Endothelial cell of umbilical vein (primary cell): ENCODE measurements at regions not wholly inside any gene's neighbourhood (a gene's known extent, or its start where the extent isn't known, plus 50 kb on each side); places are given as distances from the start of the nearest gene placed in this dataset.

Experiments used
- BruUV-seq: library from RNA; stranded (reverse); fragments of 400-500 nt; replicated peaks from 2 replicates; lab custom pipeline; 2021; lab: Mats Ljungman, UMichigan
- CTCF ChIA-PET: fragments of 300-600, 350-600 bp; sonication (Branson Sonifier 250); formaldehyde crosslinking; loops from one replicate; lab custom pipeline; 2021; ENCODE audit warnings: antibody characterized with exemption, inconsistent platforms; lab: Charles Lee
- POLR2A ChIA-PET: fragments of 300-600, 350-600 bp; sonication (Branson Sonifier 250); formaldehyde crosslinking; loops from one replicate; lab custom pipeline; 2021; ENCODE audit warnings: antibody characterized with exemption, inconsistent platforms; lab: Charles Lee
- DNase-seq: peaks from one replicate; pipeline ENCODE4 v3.0.0-alpha.2; 2011; ENCODE audit warnings: low read depth, low spot score
- FAIRE-seq: peaks from 2 replicates; lab custom pipeline; 2011; peaks lifted over from hg19 to GRCh38; lab: Jason Lieb, UNC
- H2AFZ ChIP-seq: 2 replicates; pipeline ENCODE4 v1.6.0; 2012; ENCODE audit warnings: low read depth, low read length, control low read depth, inconsistent platforms
- H3K27ac ChIP-seq: 2 replicates; pipeline ENCODE4 v1.5.1; 2011; ENCODE audit warnings: low read depth, mild to moderate bottlenecking, control low read depth, low read length, moderate library complexity; ENCODE audit not compliant: insufficient read depth
- H3K27me3 ChIP-seq, 2 experiments: 2 replicates each; pipeline versions ENCODE4 v1.6.0 to v1.6.1; 2011; ENCODE audit warnings: low read length in 2 of 2, mixed read lengths in 1 of 2; ENCODE audit not compliant: control insufficient read depth in 2 of 2, insufficient read depth in 2 of 2
- H3K36me3 ChIP-seq, 2 experiments: 2 replicates in 1 of 2; 3 replicates in 1 of 2; pipeline ENCODE4 v1.5.1; 2011; ENCODE audit warnings: low read length in 2 of 2, mild to moderate bottlenecking in 1 of 2, moderate library complexity in 1 of 2; ENCODE audit not compliant: control insufficient read depth in 2 of 2, insufficient read depth in 2 of 2; ENCODE audit errors: extremely low read depth in 1 of 2
- H3K4me1 ChIP-seq: 3 replicates; pipeline ENCODE4 v1.5.1; 2011; ENCODE audit warnings: mild to moderate bottlenecking, low read length; ENCODE audit not compliant: control insufficient read depth, insufficient read depth; ENCODE audit errors: extremely low read depth
- H3K4me2 ChIP-seq: 2 replicates; pipeline ENCODE4 v1.6.1; 2011; ENCODE audit warnings: low read length, control low read depth, mixed read lengths; ENCODE audit not compliant: insufficient read depth
- H3K4me3 ChIP-seq, 3 experiments: fragments of 200-600 bp in 1 of 3; sonication (generic), shearing (Covaris generic) in 1 of 3; replicated peaks in 1 of 3; 2 replicates each; pipeline ENCODE4 v1.5.1; 2011 to 2016; ENCODE audit warnings: control low read depth in 3 of 3, low read length in 3 of 3, mild to moderate bottlenecking in 2 of 3, inconsistent platforms in 1 of 3, low read depth in 1 of 3, moderate library complexity in 1 of 3; ENCODE audit not compliant: insufficient read depth in 1 of 3
- H3K79me2 ChIP-seq: 2 replicates; pipeline ENCODE4 v1.6.0; 2012; ENCODE audit warnings: low read length, inconsistent platforms; ENCODE audit not compliant: control insufficient read depth, insufficient read depth
- H3K9ac ChIP-seq: replicated peaks from 2 replicates; pipeline ENCODE3; 2011; ENCODE audit warnings: low read length, control low read depth; ENCODE audit not compliant: insufficient read depth; ENCODE audit errors: extremely low read depth
- H3K9me1 ChIP-seq: replicated peaks from 3 replicates; pipeline ENCODE4 v1.6.0; 2011; ENCODE audit warnings: mild to moderate bottlenecking, low read length; ENCODE audit not compliant: control insufficient read depth, insufficient read depth; ENCODE audit errors: extremely low read depth
- H3K9me3 ChIP-seq: replicated peaks from 2 replicates; pipeline ENCODE4 v1.5.1; 2012; ENCODE audit warnings: low read length, inconsistent platforms; ENCODE audit not compliant: control insufficient read depth, insufficient read depth
- H4K20me1 ChIP-seq: replicated peaks from 2 replicates; pipeline ENCODE3; 2011; ENCODE audit warnings: mild to moderate bottlenecking, low read length; ENCODE audit not compliant: control insufficient read depth, insufficient read depth; ENCODE audit errors: extremely low read depth
- CTCF ChIP-seq, 2 donors: IDR thresholded peaks; 1 replicate in 1 of 2; 2 replicates in 1 of 2; pipeline ENCODE4 v1.5.1; 2011; ENCODE audit warnings: low read length in 2 of 2, mild to moderate bottlenecking in 2 of 2, moderate library complexity in 2 of 2, control low read depth in 1 of 2, inconsistent platforms in 1 of 2, low read depth in 1 of 2; ENCODE audit not compliant: insufficient read depth in 1 of 2; ENCODE audit errors: extremely low read depth in 1 of 2
- FOS ChIP-seq: IDR thresholded peaks from 2 replicates; pipeline ENCODE4 v1.6.1; 2011; ENCODE audit warnings: mild to moderate bottlenecking, low read length, moderate library complexity, borderline replicate concordance; ENCODE audit not compliant: insufficient read depth
- GATA2 ChIP-seq: IDR thresholded peaks from 2 replicates; pipeline ENCODE4 v1.7.0; 2011; ENCODE audit warnings: low read depth, mild to moderate bottlenecking, moderate library complexity, mixed read lengths, low read length; ENCODE audit not compliant: insufficient read length, insufficient read depth
- JUN ChIP-seq: IDR thresholded peaks from 2 replicates; pipeline ENCODE4 v1.6.1; 2011; ENCODE audit warnings: borderline replicate concordance, low read depth; ENCODE audit not compliant: insufficient read length, insufficient read depth
- MAX ChIP-seq: IDR thresholded peaks from 2 replicates; pipeline ENCODE4 v1.6.1; 2011; ENCODE audit not compliant: insufficient read depth, insufficient read length
- POLR2A ChIP-seq: IDR thresholded peaks from 2 replicates; pipeline ENCODE4 v1.6.1; 2012; ENCODE audit warnings: low read depth, mild to moderate bottlenecking, control low read depth, low read length
- POLR2AphosphoS5 ChIP-seq: IDR thresholded peaks from 2 replicates; pipeline ENCODE4 v1.6.1; 2012; ENCODE audit warnings: low read depth, mild to moderate bottlenecking, control low read depth, low read length, moderate library complexity; ENCODE audit not compliant: insufficient read depth
- dilution Hi-C: fragments of 300-500 bp; cut with MboI; formaldehyde crosslinking; loops from one replicate; pipeline ENCODE4 v1.15.0; 2019; ENCODE audit warnings: low sequenced_read_pairs; ENCODE audit not compliant: extremely low pct_ligation_motif_present
- intact Hi-C: fragments of 100-400 bp; cut with micrococcal nuclease; formaldehyde crosslinking; loops from one replicate; pipeline ENCODE4 v1.10.0; 2022

DNA sequence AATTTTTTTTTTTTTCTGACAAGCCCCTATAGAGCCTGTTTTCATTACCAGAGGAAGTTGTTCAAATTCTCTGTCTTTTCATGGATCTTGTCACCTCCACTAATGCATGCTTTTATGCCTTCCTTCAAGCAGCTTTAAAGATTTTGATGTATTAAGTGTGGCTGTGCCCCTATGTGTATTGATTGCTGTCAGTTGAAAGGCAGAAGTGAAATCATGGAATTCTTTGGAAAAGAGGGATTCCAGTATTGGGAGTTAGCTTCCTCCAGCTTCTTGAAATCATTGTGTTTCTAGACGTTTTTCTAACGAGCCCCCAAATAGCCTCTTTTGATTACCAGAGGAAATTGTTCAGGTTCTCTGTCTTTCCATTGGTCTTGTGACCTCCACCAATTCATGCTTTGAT is 655.6 kb downstream of the NLGN4Y start:
- POLR2A ChIA-PET: no interaction called here
- H3K9me1 ChIP-seq: no peaks in the 10 kb centered on the region
- no TSS peak for BruUV-seq

More for the DNA sequence above, 655.6 kb downstream of the NLGN4Y start:
- Histone ChIP-seq H3K9me3 (no peaks in the 10 kb centered on the region), H3K27ac (no peak overlapping the region), H4K20me1 (no peaks in the 10 kb centered on the region), H3K79me2 (no peaks in the 10 kb centered on the region), H3K4me2 (no peak overlapping the region), H3K4me1 (no peaks in the 10 kb centered on the region), H3K9ac (no peak overlapping the region), H3K27me3 (no peaks in the 10 kb centered on the region), H3K36me3 (no peaks in the 10 kb centered on the region), H3K4me3 (no peak overlapping the region), H2AFZ (no peak overlapping the region)
- intact Hi-C loops (no loop called here), dilution Hi-C loops (no loop called here)
- FAIRE-seq (no peak), DNase-seq (no peak)
- CTCF ChIA-PET: no interaction called here
- TF ChIP-seq MAX: no peak
- no peak for TF ChIP-seq CTCF (IDR thresholded peaks at IDR 0.05; ENCODE audit: extremely low read depth in 1 of 2, insufficient read depth in 1 of 2, low read depth in 1 of 2, low read length in 2 of 2)
- no peak for TF ChIP-seq POLR2AphosphoS5
- TF ChIP-seq JUN: no peak
- no peak for TF ChIP-seq POLR2A
- no peak for TF ChIP-seq GATA2
- no peak for TF ChIP-seq FOS
